ENCODE measurements at regions not wholly inside any gene's neighbourhood (a gene's known extent, or its start where the extent isn't known, plus 50 kb on each side); places are given as distances from the start of the nearest gene placed in this dataset.

DNA sequence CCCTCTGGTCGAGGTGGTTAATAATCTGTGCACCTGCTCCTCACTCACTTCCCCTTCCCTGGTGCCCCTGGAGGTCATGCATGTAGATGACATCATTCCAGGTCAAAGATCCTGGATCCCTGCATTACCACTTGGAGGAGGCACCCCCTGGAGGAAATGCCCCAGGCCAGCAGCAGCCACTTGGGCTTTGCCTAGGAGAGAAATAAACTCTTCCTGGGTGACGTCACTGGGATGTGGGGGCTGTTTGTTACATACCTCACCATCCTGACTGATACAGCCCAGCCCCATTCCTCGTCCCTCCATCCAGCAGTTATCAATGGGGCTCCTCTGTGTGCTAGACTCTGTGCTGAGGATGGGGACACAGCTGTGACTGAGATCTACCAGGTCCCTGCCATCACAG lies 433.6 kb downstream of the PTPRU start:
- ChIA-PET POLR2A (no interaction called here), CTCF (interaction anchor here (1.8 kb wide), 1 partner anchor 14 kb away, joined by 4 read pairs; no protein-coding TSS in a partner anchor)
- H3K4me1 ChIP-seq: no peaks in the 10 kb centered on the region
- H3K27ac ChIP-seq: no peak overlapping the region
- no peak for TF ChIP-seq TP53 (CRISPR knock-in tag; IDR thresholded peaks at IDR 0.05)
- TF ChIP-seq NFE2L2 (conservative IDR thresholded peaks at IDR 0.05; ENCODE audit: low read length): no peak
- no peak for TF ChIP-seq HOXB5 (CRISPR knock-in tag; IDR thresholded peaks at IDR 0.05)
- TF ChIP-seq HOXA7 (CRISPR knock-in tag; IDR thresholded peaks at IDR 0.05): no peak
- no peak for TF ChIP-seq MAFK (IDR thresholded peaks at IDR 0.05; ENCODE audit: partially characterized antibody)
- ATAC-seq (no peak), DNase-seq (ENCODE audit: low read depth in 1 of 2, low spot score in 1 of 2) (no peak), FAIRE-seq (no peak)
- no peak overlapping the region for H3K4me3 ChIP-seq
- H3K4me2 ChIP-seq: no peak overlapping the region
- no peaks in the 10 kb centered on the region for H3K9me3 ChIP-seq
- 29% methylated on average over 3 of the region's 3 CpGs for WGBS (ENCODE audit: missing lambda C conversion rate)

GRCh38 chr1:29669158-29669871 lies 433.0 kb downstream of the PTPRU start:
- Histone ChIP-seq H3K4me1 (no peaks in the 10 kb centered on the region), H3K4me3 (no peak overlapping the region), H3K27ac (no peak overlapping the region), H3K4me2 (no peak overlapping the region), H3K9me3 (no peaks in the 10 kb centered on the region)
- FAIRE-seq (no peak), ATAC-seq (no peak), DNase-seq (ENCODE audit: low read depth in 1 of 2, low spot score in 1 of 2) (no peak)
- ChIA-PET POLR2A (no interaction called here), CTCF (interaction anchor here (1.8 kb wide), 1 partner anchor 14 kb away, joined by 4 read pairs; no protein-coding TSS in a partner anchor)
- WGBS (ENCODE audit: missing lambda C conversion rate): 34% methylated on average over 6 of the region's 10 CpGs
- TF ChIP-seq POLR2AphosphoS2 (conservative IDR thresholded peaks at IDR 0.05; ENCODE audit: low read length): no peak
- no peak for TF ChIP-seq RAD21 (conservative IDR thresholded peaks at IDR 0.05 in 1 of 2, IDR thresholded peaks at IDR 0.05 in 1 of 2)
- TF ChIP-seq JUNB (IDR thresholded peaks at IDR 0.05): no peak
- TF ChIP-seq EHMT2 (IDR thresholded peaks at IDR 0.05; ENCODE audit: low read depth): no peak

DNA sequence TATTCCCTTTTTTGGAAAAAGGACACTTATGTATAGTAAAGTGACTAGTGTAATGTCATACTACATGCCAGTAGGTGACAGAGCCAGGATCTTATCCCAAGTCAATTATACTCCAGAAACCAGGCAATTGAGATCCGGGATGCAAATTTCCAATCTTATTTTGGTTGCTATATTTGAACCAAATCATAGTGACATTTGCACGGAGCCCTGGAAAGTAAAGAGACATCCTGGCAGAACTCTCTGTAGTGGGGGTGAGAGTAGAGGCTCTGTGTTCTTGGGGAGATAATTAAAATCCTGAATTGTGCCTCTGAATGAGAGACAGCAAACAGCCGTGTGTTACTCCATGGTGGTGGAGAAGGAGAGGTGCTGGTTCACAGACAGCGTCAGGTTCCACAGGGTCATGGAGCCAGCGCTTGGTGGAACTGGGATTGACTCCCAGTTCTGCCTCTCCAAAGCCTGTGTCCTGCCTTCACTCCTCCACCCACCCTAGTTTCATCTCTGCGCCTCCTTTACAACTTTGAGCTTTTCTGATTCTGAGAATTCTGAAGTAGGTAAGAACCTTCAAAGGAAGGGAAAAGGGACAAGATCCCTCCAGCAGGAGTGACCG lies 432.3 kb downstream of the PTPRU start:
- POLR2A ChIA-PET: no interaction called here
- CTCF ChIA-PET: no interaction called here
- no peak for ATAC-seq
- no peak overlapping the region for H3K4me3 ChIP-seq
- no peak overlapping the region for H3K27ac ChIP-seq
- DNase-seq (ENCODE audit: low read depth in 1 of 2, low spot score in 1 of 2): no peak
- TF ChIP-seq SREBF2 (IDR thresholded peaks at IDR 0.05) (no peak), REST (IDR thresholded peaks at IDR 0.05) (no peak), PBX3 (IDR thresholded peaks at IDR 0.05) (no peak), PHF8 (IDR thresholded peaks at IDR 0.05; ENCODE audit: borderline replicate concordance, low read depth) (no peak), ZNF302 (CRISPR knock-in tag; IDR thresholded peaks at IDR 0.05) (no peak), MYC (IDR thresholded peaks at IDR 0.05; ENCODE audit: borderline replicate concordance, low read length) (no peak), ESRRA (IDR thresholded peaks at IDR 0.05; ENCODE audit: borderline replicate concordance, low read length) (no peak), EP300 (IDR thresholded peaks at IDR 0.05) (no peak), CEBPB (IDR thresholded peaks at IDR 0.05) (no peak), SMC3 (IDR thresholded peaks at IDR 0.05) (no peak), KDM1A (IDR thresholded peaks at IDR 0.05; ENCODE audit: low read depth) (no peak), ZSCAN20 (CRISPR knock-in tag; IDR thresholded peaks at IDR 0.05) (no peak), EHMT2 (IDR thresholded peaks at IDR 0.05; ENCODE audit: low read depth) (no peak), RCOR1 (IDR thresholded peaks at IDR 0.05; ENCODE audit: low read depth, low read length) (no peak), POLR2AphosphoS2 (conservative IDR thresholded peaks at IDR 0.05; ENCODE audit: low read length) (no peak), CHD2 (IDR thresholded peaks at IDR 0.05; ENCODE audit: low read length, partially characterized antibody) (no peak), HMGXB4 (CRISPR knock-in tag; IDR thresholded peaks at IDR 0.05; ENCODE audit: borderline replicate concordance) (no peak), RFX5 (IDR thresholded peaks at IDR 0.05) (no peak), RARB (CRISPR knock-in tag; IDR thresholded peaks at IDR 0.05) (no peak)
- TF ChIP-seq, protein P1, sequence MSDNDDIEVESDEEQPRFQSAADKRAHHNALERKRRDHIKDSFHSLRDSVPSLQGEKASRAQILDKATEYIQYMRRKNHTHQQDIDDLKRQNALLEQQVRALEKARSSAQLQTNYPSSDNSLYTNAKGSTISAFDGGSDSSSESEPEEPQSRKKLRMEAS (IDR thresholded peaks at IDR 0.05): no peak
- 42% methylated on average over 7 of the region's 7 CpGs for WGBS (ENCODE audit: missing lambda C conversion rate)
- H3K4me1 ChIP-seq: no peaks in the 10 kb centered on the region
- H3K9me3 ChIP-seq: no peaks in the 10 kb centered on the region
- H3K4me2 ChIP-seq: no peak overlapping the region
- FAIRE-seq: no peak
